ENCODE measurements at regions not wholly inside any gene's neighbourhood (a gene's known extent, or its start where the extent isn't known, plus 50 kb on each side); places are given as distances from the start of the nearest gene placed in this dataset.

- no peak overlapping the region for H3K9ac ChIP-seq (ENCODE audit: insufficient read length, low read depth)
- H3K27me3 ChIP-seq (ENCODE audit: insufficient read depth, insufficient read length), result peaks cover 29% of the 10 kb centered on the region
- no peaks in the 10 kb centered on the region; the same call in 1 of the 2 replicates for H3K9me3 ChIP-seq (ENCODE audit: insufficient read depth, low read length)
- DNase-seq (ENCODE audit: low read depth, low spot score), result no peak
- TF ChIP-seq YY1 (IDR thresholded peaks at IDR 0.05; ENCODE audit: insufficient read depth, insufficient read length) (no peak), ZNF274 (IDR thresholded peaks at IDR 0.05; ENCODE audit: low read depth, low read length) (no peak), SUZ12 (IDR thresholded peaks at IDR 0.05; ENCODE audit: extremely low read depth, insufficient read depth, insufficient read length) (no peak)
- H3K36me3 ChIP-seq (ENCODE audit: insufficient read depth, insufficient read length, low read length), result no peaks in the 10 kb centered on the region
- H3K4me1 ChIP-seq (ENCODE audit: insufficient read depth, insufficient read length), result peaks cover 2% of the 10 kb centered on the region
- H3K4me3 ChIP-seq (ENCODE audit: insufficient read length, low read depth), result no peak overlapping the region
Observed at GRCh38 chr2:88320076-88320773, 132.3 kb downstream of the FOXI3 start.

GRCh38 chr2:88318956-88319330 is 133.6 kb downstream of the FOXI3 start:
- no peak for TF ChIP-seq ZNF274 (IDR thresholded peaks at IDR 0.05; ENCODE audit: low read depth, low read length)
- TF ChIP-seq YY1 (IDR thresholded peaks at IDR 0.05; ENCODE audit: insufficient read depth, insufficient read length), result no peak
- no peak for TF ChIP-seq SUZ12 (IDR thresholded peaks at IDR 0.05; ENCODE audit: extremely low read depth, insufficient read depth, insufficient read length)
- Histone ChIP-seq H3K9me3 (ENCODE audit: insufficient read depth, low read length) (no peaks in the 10 kb centered on the region; the same call in 1 of the 2 replicates), H3K4me3 (ENCODE audit: insufficient read length, low read depth) (no peak overlapping the region), H3K4me1 (ENCODE audit: insufficient read depth, insufficient read length) (peaks cover 2% of the 10 kb centered on the region), H3K9ac (ENCODE audit: insufficient read length, low read depth) (no peak overlapping the region), H3K27me3 (ENCODE audit: insufficient read depth, insufficient read length) (peaks cover 26% of the 10 kb centered on the region), H3K36me3 (ENCODE audit: insufficient read depth, insufficient read length, low read length) (no peaks in the 10 kb centered on the region)
- DNase-seq (ENCODE audit: low read depth, low spot score), result no peak

- H3K36me3 ChIP-seq (ENCODE audit: insufficient read depth, insufficient read length, low read length), result no peaks in the 10 kb centered on the region
- TF ChIP-seq SUZ12 (IDR thresholded peaks at IDR 0.05; ENCODE audit: extremely low read depth, insufficient read depth, insufficient read length) (no peak), ZNF274 (IDR thresholded peaks at IDR 0.05; ENCODE audit: low read depth, low read length) (no peak), YY1 (IDR thresholded peaks at IDR 0.05; ENCODE audit: insufficient read depth, insufficient read length) (no peak)
- H3K9ac ChIP-seq (ENCODE audit: insufficient read length, low read depth), result no peak overlapping the region
- no peak overlapping the region for H3K4me3 ChIP-seq (ENCODE audit: insufficient read length, low read depth)
- H3K9me3 ChIP-seq (ENCODE audit: insufficient read depth, low read length), result no peaks in the 10 kb centered on the region; the same call in 1 of the 2 replicates
- no peak for DNase-seq (ENCODE audit: low read depth, low spot score)
- H3K27me3 ChIP-seq (ENCODE audit: insufficient read depth, insufficient read length), result peaks cover 20% of the 10 kb centered on the region
- H3K4me1 ChIP-seq (ENCODE audit: insufficient read depth, insufficient read length), result peaks cover 2% of the 10 kb centered on the region
Observed at GRCh38 chr2:88318071-88318955, 134.2 kb downstream of the FOXI3 start.

- DNase-seq (ENCODE audit: low read depth, low spot score), result no peak
- Histone ChIP-seq H3K9me3 (ENCODE audit: insufficient read depth, low read length) (peaks cover 7% of the 10 kb centered on the region; the same call in 1 of the 2 replicates), H3K4me1 (ENCODE audit: insufficient read depth, insufficient read length) (no peaks in the 10 kb centered on the region), H3K36me3 (ENCODE audit: insufficient read depth, insufficient read length, low read length) (no peaks in the 10 kb centered on the region), H3K27me3 (ENCODE audit: insufficient read depth, insufficient read length) (no peaks in the 10 kb centered on the region), H3K4me3 (ENCODE audit: insufficient read length, low read depth) (no peak overlapping the region), H3K9ac (ENCODE audit: insufficient read length, low read depth) (no peak overlapping the region)
- TF ChIP-seq ZNF274 (IDR thresholded peaks at IDR 0.05; ENCODE audit: low read depth, low read length) (no peak), YY1 (IDR thresholded peaks at IDR 0.05; ENCODE audit: insufficient read depth, insufficient read length) (no peak), SUZ12 (IDR thresholded peaks at IDR 0.05; ENCODE audit: extremely low read depth, insufficient read depth, insufficient read length) (no peak)
Observed at GRCh38 chr2:88310787-88311186, 140.6 kb downstream of the THNSL2 start.

GRCh38 chr2:88307817-88308216 is 137.7 kb downstream of the THNSL2 start:
- Histone ChIP-seq H3K9me3 (ENCODE audit: insufficient read depth, low read length) (peaks cover 7% of the 10 kb centered on the region; the same call in 1 of the 2 replicates), H3K4me3 (ENCODE audit: insufficient read length, low read depth) (no peak overlapping the region), H3K9ac (ENCODE audit: insufficient read length, low read depth) (no peak overlapping the region), H3K27me3 (ENCODE audit: insufficient read depth, insufficient read length) (no peaks in the 10 kb centered on the region), H3K36me3 (ENCODE audit: insufficient read depth, insufficient read length, low read length) (no peaks in the 10 kb centered on the region), H3K4me1 (ENCODE audit: insufficient read depth, insufficient read length) (no peaks in the 10 kb centered on the region)
- DNase-seq (ENCODE audit: low read depth, low spot score), result peak; percentile 48
- no peak for TF ChIP-seq ZNF274 (IDR thresholded peaks at IDR 0.05; ENCODE audit: low read depth, low read length)
- TF ChIP-seq YY1 (IDR thresholded peaks at IDR 0.05; ENCODE audit: insufficient read depth, insufficient read length), result no peak
- no peak for TF ChIP-seq SUZ12 (IDR thresholded peaks at IDR 0.05; ENCODE audit: extremely low read depth, insufficient read depth, insufficient read length)

- H3K27me3 ChIP-seq (ENCODE audit: insufficient read depth, insufficient read length), result no peaks in the 10 kb centered on the region
- TF ChIP-seq ZNF274 (IDR thresholded peaks at IDR 0.05; ENCODE audit: low read depth, low read length), result no peak
- TF ChIP-seq YY1 (IDR thresholded peaks at IDR 0.05; ENCODE audit: insufficient read depth, insufficient read length), result no peak
- TF ChIP-seq SUZ12 (IDR thresholded peaks at IDR 0.05; ENCODE audit: extremely low read depth, insufficient read depth, insufficient read length), result no peak
- no peak for DNase-seq (ENCODE audit: low read depth, low spot score)
- no peak overlapping the region for H3K9ac ChIP-seq (ENCODE audit: insufficient read length, low read depth)
- H3K4me3 ChIP-seq (ENCODE audit: insufficient read length, low read depth), result no peak overlapping the region
- H3K36me3 ChIP-seq (ENCODE audit: insufficient read depth, insufficient read length, low read length), result no peaks in the 10 kb centered on the region
- no peaks in the 10 kb centered on the region for H3K4me1 ChIP-seq (ENCODE audit: insufficient read depth, insufficient read length)
- H3K9me3 ChIP-seq (ENCODE audit: insufficient read depth, low read length), result peaks cover 3% of the 10 kb centered on the region; the same call in 1 of the 2 replicates
Observed at GRCh38 chr2:88303865-88304264, 133.7 kb downstream of the THNSL2 start.

- H3K4me3 ChIP-seq (ENCODE audit: insufficient read length, low read depth), result no peak overlapping the region
- H3K4me1 ChIP-seq (ENCODE audit: insufficient read depth, insufficient read length), result no peaks in the 10 kb centered on the region
- H3K9me3 ChIP-seq (ENCODE audit: insufficient read depth, low read length), result no peaks in the 10 kb centered on the region
- no peak for DNase-seq (ENCODE audit: low read depth, low spot score)
- no peaks in the 10 kb centered on the region for H3K27me3 ChIP-seq (ENCODE audit: insufficient read depth, insufficient read length)
- no peak overlapping the region for H3K9ac ChIP-seq (ENCODE audit: insufficient read length, low read depth)
- H3K36me3 ChIP-seq (ENCODE audit: insufficient read depth, insufficient read length, low read length), result no peaks in the 10 kb centered on the region
- TF ChIP-seq SUZ12 (IDR thresholded peaks at IDR 0.05; ENCODE audit: extremely low read depth, insufficient read depth, insufficient read length) (no peak), YY1 (IDR thresholded peaks at IDR 0.05; ENCODE audit: insufficient read depth, insufficient read length) (no peak), ZNF274 (IDR thresholded peaks at IDR 0.05; ENCODE audit: low read depth, low read length) (no peak)
Observed at GRCh38 chr2:88296247-88296646, 126.1 kb downstream of the THNSL2 start.

Measured in NT2/D1 (cell line).